IPS DF 6.9 (cell line): ENCODE measurements at regions not wholly inside any gene's neighbourhood (a gene's known extent, or its start where the extent isn't known, plus 50 kb on each side); places are given as distances from the start of the nearest gene placed in this dataset.

Source experiments
- DNase-seq: peaks from one replicate; pipeline ENCODE4 v3.0.0-alpha.2; 2013; ENCODE audit warnings: low read depth, low spot score
- H3K27ac ChIP-seq: one replicate; pipeline ENCODE4 v1.5.1; 2013; ENCODE audit warnings: low read length, control low read depth
- H3K27me3 ChIP-seq: 2 replicates; pipeline ENCODE4 v1.6.1; 2013; ENCODE audit warnings: mild to moderate bottlenecking, low read length; ENCODE audit not compliant: control insufficient read depth, insufficient read depth
- H3K36me3 ChIP-seq: 2 replicates; pipeline ENCODE4 v1.6.1; 2013; ENCODE audit warnings: low read length; ENCODE audit not compliant: control insufficient read depth, insufficient read depth
- H3K4me1 ChIP-seq: 2 replicates; pipeline ENCODE4 v1.6.1; 2013; ENCODE audit warnings: low read length; ENCODE audit not compliant: control insufficient read depth, insufficient read depth
- H3K4me3 ChIP-seq: 2 replicates; pipeline ENCODE4 v1.5.1; 2013; ENCODE audit warnings: mild to moderate bottlenecking, low read length
- H3K9me3 ChIP-seq: 2 replicates; pipeline ENCODE4 v1.6.1; 2013; ENCODE audit warnings: low read length, inconsistent platforms; ENCODE audit not compliant: control insufficient read depth, insufficient read depth
- WGBS: extraction: QIAGEN DNeasy Blood & Tissue Kit; methylation state at CpG from one replicate; pipeline ENCODE4 v1.1.7; 2013; ENCODE audit warnings: mixed read lengths, missing lambda C conversion rate; ENCODE audit not compliant: insufficient read length, insufficient coverage; 5-methylcytosine and 5-hydroxymethylcytosine counted together

GRCh38 chr9:13586587-13587374, 307.3 kb upstream of the MPDZ start:
- no peak for DNase-seq
- H3K27ac ChIP-seq, result no peak overlapping the region

GRCh38 chr9:13580760-13581159, 301.3 kb upstream of the MPDZ start:
- Histone ChIP-seq H3K4me3 (no peak overlapping the region), H3K9me3 (no peaks in the 10 kb centered on the region), H3K4me1 (no peaks in the 10 kb centered on the region), H3K27ac (no peak overlapping the region), H3K27me3 (no peaks in the 10 kb centered on the region), H3K36me3 (no peaks in the 10 kb centered on the region)
- no peak for DNase-seq
- WGBS, result no CpG with 5 or more reads among the region's 5 CpGs

More at GRCh38 chr9:13586587-13587374, 307.3 kb upstream of the MPDZ start:
- Histone ChIP-seq H3K4me1 (peaks cover 1% of the 10 kb centered on the region; the same call in 1 of the 2 replicates), H3K4me3 (no peak overlapping the region), H3K36me3 (no peaks in the 10 kb centered on the region), H3K27me3 (no peaks in the 10 kb centered on the region), H3K9me3 (no peaks in the 10 kb centered on the region)
- no CpG with 5 or more reads among the region's 7 CpGs for WGBS

GRCh38 chr9:13580131-13580530, 300.6 kb upstream of the MPDZ start:
- no peaks in the 10 kb centered on the region for H3K36me3 ChIP-seq
- H3K4me1 ChIP-seq, result peaks cover 4% of the 10 kb centered on the region; the same call in 1 of the 2 replicates
- H3K27ac ChIP-seq, result no peak overlapping the region
- no peak overlapping the region for H3K4me3 ChIP-seq
- H3K27me3 ChIP-seq, result no peaks in the 10 kb centered on the region
- no CpG with 5 or more reads among the region's 3 CpGs for WGBS
- H3K9me3 ChIP-seq, result no peaks in the 10 kb centered on the region
- no peak for DNase-seq

GRCh38 chr9:13576101-13576500, 296.6 kb upstream of the MPDZ start:
- H3K9me3 ChIP-seq, result no peaks in the 10 kb centered on the region
- H3K27ac ChIP-seq, result no peak overlapping the region
- H3K27me3 ChIP-seq, result no peaks in the 10 kb centered on the region
- no peak overlapping the region for H3K4me3 ChIP-seq
- DNase-seq, result no peak
- peaks cover 4% of the 10 kb centered on the region; the same call in 1 of the 2 replicates for H3K4me1 ChIP-seq
- H3K36me3 ChIP-seq, result no peaks in the 10 kb centered on the region

GRCh38 chr9:13575558-13575957, 296.1 kb upstream of the MPDZ start:
- H3K36me3 ChIP-seq, result no peaks in the 10 kb centered on the region
- peaks cover 4% of the 10 kb centered on the region; the same call in 1 of the 2 replicates for H3K4me1 ChIP-seq
- no peak for DNase-seq
- no CpG with 5 or more reads among the region's 1 CpG for WGBS
- H3K9me3 ChIP-seq, result no peaks in the 10 kb centered on the region
- H3K4me3 ChIP-seq, result no peak overlapping the region
- no peaks in the 10 kb centered on the region for H3K27me3 ChIP-seq
- H3K27ac ChIP-seq, result no peak overlapping the region

- no peaks in the 10 kb centered on the region for H3K36me3 ChIP-seq
- no peak overlapping the region for H3K4me3 ChIP-seq
- H3K4me1 ChIP-seq, result peaks cover 1% of the 10 kb centered on the region; the same call in 1 of the 2 replicates
- no CpG with 5 or more reads among the region's 5 CpGs for WGBS
- H3K27ac ChIP-seq, result no peak overlapping the region
- no peaks in the 10 kb centered on the region for H3K9me3 ChIP-seq
- no peaks in the 10 kb centered on the region for H3K27me3 ChIP-seq
- DNase-seq, result no peak
These were observed 290.8 kb upstream of the MPDZ start for GRCh38 chr9:13570068-13570974.

GRCh38 chr9:13569602-13570067, 290.1 kb upstream of the MPDZ start:
- H3K4me1 ChIP-seq, result no peaks in the 10 kb centered on the region
- no peaks in the 10 kb centered on the region for H3K36me3 ChIP-seq
- H3K27ac ChIP-seq, result no peak overlapping the region
- DNase-seq, result no peak
- no peaks in the 10 kb centered on the region for H3K27me3 ChIP-seq
- no CpG with 5 or more reads among the region's 1 CpG for WGBS
- H3K4me3 ChIP-seq, result no peak overlapping the region
- no peaks in the 10 kb centered on the region for H3K9me3 ChIP-seq

- H3K27ac ChIP-seq, result no peak overlapping the region
- no peaks in the 10 kb centered on the region for H3K36me3 ChIP-seq
- no peaks in the 10 kb centered on the region for H3K27me3 ChIP-seq
- no peaks in the 10 kb centered on the region for H3K4me1 ChIP-seq
- H3K9me3 ChIP-seq, result no peaks in the 10 kb centered on the region
- WGBS, result no CpG with 5 or more reads among the region's 18 CpGs
- no peak for DNase-seq
- peak overlapping the region; percentile 53; the same call in 1 of the 2 replicates for H3K4me3 ChIP-seq
These were observed 289.5 kb upstream of the MPDZ start for GRCh38 chr9:13568841-13569601.

GRCh38 chr9:13568405-13568804, 288.9 kb upstream of the MPDZ start:
- no peak overlapping the region for H3K27ac ChIP-seq
- DNase-seq, result no peak
- no CpG with 5 or more reads among the region's 3 CpGs for WGBS
- peak overlapping the region; percentile 53; the same call in 1 of the 2 replicates for H3K4me3 ChIP-seq
- H3K4me1 ChIP-seq, result no peaks in the 10 kb centered on the region
- H3K9me3 ChIP-seq, result no peaks in the 10 kb centered on the region
- no peaks in the 10 kb centered on the region for H3K36me3 ChIP-seq
- H3K27me3 ChIP-seq, result no peaks in the 10 kb centered on the region

- H3K36me3 ChIP-seq, result no peaks in the 10 kb centered on the region
- H3K4me3 ChIP-seq, result no peak overlapping the region
- no peaks in the 10 kb centered on the region for H3K27me3 ChIP-seq
- no peak overlapping the region for H3K27ac ChIP-seq
- no CpG with 5 or more reads among the region's 4 CpGs for WGBS
- no peaks in the 10 kb centered on the region for H3K9me3 ChIP-seq
- no peaks in the 10 kb centered on the region for H3K4me1 ChIP-seq
- no peak for DNase-seq
These were observed 288.3 kb upstream of the MPDZ start for GRCh38 chr9:13567833-13568232.
